Hematopoietic multipotent progenitor cell (in vitro differentiated cells): ENCODE measurements at regions not wholly inside any gene's neighbourhood (a gene's known extent, or its start where the extent isn't known, plus 50 kb on each side); places are given as distances from the start of the nearest gene placed in this dataset.
"Not testable (repeated sequence)": the region's sequence is repeated elsewhere in the genome, so short reads cannot be mapped to it uniquely, and the experiment has no call there.

Experiments used
- DNase-seq, 3 donors: peaks; one replicate each; pipeline ENCODE4 v3.0.0-alpha.2; 2011 to 2015; ENCODE audit warnings: low read depth in 2 of 3, low spot score in 2 of 3

GRCh38 chr6:140663094-140663493 is 1288.6 kb upstream of the CITED2 start:
- DNase-seq: no peak

- no peak for DNase-seq
These were observed 1287.2 kb upstream of the CITED2 start for GRCh38 chr6:140661691-140662090.

- no peak for DNase-seq
These were observed 1285.8 kb upstream of the CITED2 start for GRCh38 chr6:140660295-140660694.

GRCh38 chr6:140653972-140654371 is 1279.5 kb upstream of the CITED2 start:
- no peak for DNase-seq

- DNase-seq: no peak
These were observed 1279.1 kb upstream of the CITED2 start for GRCh38 chr6:140653506-140653905.

- DNase-seq: not testable (repeated sequence)
These were observed 1275.1 kb upstream of the CITED2 start for GRCh38 chr6:140649502-140649901.

- DNase-seq: not testable (repeated sequence)
These were observed 1272.9 kb upstream of the CITED2 start for GRCh38 chr6:140647322-140647721.

- no peak for DNase-seq
These were observed 1269.6 kb upstream of the CITED2 start for GRCh38 chr6:140644017-140644416.

- no peak for DNase-seq
These were observed 1267.0 kb upstream of the CITED2 start for GRCh38 chr6:140641412-140641811.

GRCh38 chr6:140636908-140637402 is 1262.5 kb upstream of the CITED2 start:
- no peak for DNase-seq

- no peak for DNase-seq
These were observed 1261.9 kb upstream of the CITED2 start for GRCh38 chr6:140636271-140636907.

- no peak for DNase-seq
These were observed 1252.6 kb upstream of the CITED2 start for GRCh38 chr6:140627002-140627401.

- no peak for DNase-seq
These were observed 1249.0 kb upstream of the CITED2 start for GRCh38 chr6:140623498-140623897.

- DNase-seq: no peak
These were observed 1246.0 kb upstream of the CITED2 start for GRCh38 chr6:140620496-140620895.

- no peak for DNase-seq
These were observed 1235.5 kb upstream of the CITED2 start for GRCh38 chr6:140609956-140610355.

- DNase-seq: no peak
These were observed 1234.9 kb upstream of the CITED2 start for GRCh38 chr6:140609321-140609720.

GRCh38 chr6:140604786-140605185 is 1230.3 kb upstream of the CITED2 start:
- DNase-seq: no peak

- DNase-seq: no peak
These were observed 1228.2 kb upstream of the CITED2 start for GRCh38 chr6:140602431-140603248.

- DNase-seq: no peak
These were observed 1226.8 kb upstream of the CITED2 start for GRCh38 chr6:140601021-140601808.

GRCh38 chr6:140599916-140600315 is 1225.5 kb upstream of the CITED2 start:
- DNase-seq: no peak

- no peak for DNase-seq
These were observed 1222.7 kb upstream of the CITED2 start for GRCh38 chr6:140597181-140597580.
